ENCODE measurements at regions not wholly inside any gene's neighbourhood (a gene's known extent, or its start where the extent isn't known, plus 50 kb on each side); places are given as distances from the start of the nearest gene placed in this dataset.

GRCh38 chr12:86550218-86551145 lies 294.3 kb upstream of the MGAT4C start:
- no peak for TF ChIP-seq EZH2 (IDR thresholded peaks at IDR 0.05; ENCODE audit: borderline replicate concordance, low read length)
- TF ChIP-seq, protein P1, sequence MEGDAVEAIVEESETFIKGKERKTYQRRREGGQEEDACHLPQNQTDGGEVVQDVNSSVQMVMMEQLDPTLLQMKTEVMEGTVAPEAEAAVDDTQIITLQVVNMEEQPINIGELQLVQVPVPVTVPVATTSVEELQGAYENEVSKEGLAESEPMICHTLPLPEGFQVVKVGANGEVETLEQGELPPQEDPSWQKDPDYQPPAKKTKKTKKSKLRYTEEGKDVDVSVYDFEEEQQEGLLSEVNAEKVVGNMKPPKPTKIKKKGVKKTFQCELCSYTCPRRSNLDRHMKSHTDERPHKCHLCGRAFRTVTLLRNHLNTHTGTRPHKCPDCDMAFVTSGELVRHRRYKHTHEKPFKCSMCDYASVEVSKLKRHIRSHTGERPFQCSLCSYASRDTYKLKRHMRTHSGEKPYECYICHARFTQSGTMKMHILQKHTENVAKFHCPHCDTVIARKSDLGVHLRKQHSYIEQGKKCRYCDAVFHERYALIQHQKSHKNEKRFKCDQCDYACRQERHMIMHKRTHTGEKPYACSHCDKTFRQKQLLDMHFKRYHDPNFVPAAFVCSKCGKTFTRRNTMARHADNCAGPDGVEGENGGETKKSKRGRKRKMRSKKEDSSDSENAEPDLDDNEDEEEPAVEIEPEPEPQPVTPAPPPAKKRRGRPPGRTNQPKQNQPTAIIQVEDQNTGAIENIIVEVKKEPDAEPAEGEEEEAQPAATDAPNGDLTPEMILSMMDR (IDR thresholded peaks at IDR 0.05; ENCODE audit: low read length) = no peak

Measured in OCI-LY1 (cell line).